ENCODE measurements at regions not wholly inside any gene's neighbourhood (a gene's known extent, or its start where the extent isn't known, plus 50 kb on each side); places are given as distances from the start of the nearest gene placed in this dataset.

- TF ChIP-seq EZH2 (optimal IDR thresholded peaks at IDR 0.05; ENCODE audit: low read depth, low read length) (no peak), CTCF (IDR thresholded peaks at IDR 0.05; ENCODE audit: low read length) (no peak)
- Histone ChIP-seq H3K9ac (ENCODE audit: low read length) (no peak overlapping the region), H4K20me1 (ENCODE audit: insufficient read depth, low read length) (no peaks in the 10 kb centered on the region), H3K27ac (ENCODE audit: low read length) (no peak overlapping the region), H3K36me3 (replicated peaks; ENCODE audit: insufficient read depth, low read length) (no peaks in the 10 kb centered on the region), H3F3A (ENCODE audit: insufficient read depth, low read length) (no peaks in the 10 kb centered on the region), H3K27me3 (replicated peaks; ENCODE audit: insufficient read depth, low read length) (no peaks in the 10 kb centered on the region), H2AFZ (ENCODE audit: low read length) (no peak overlapping the region), H3K9me3 (replicated peaks; ENCODE audit: insufficient read depth, low read length) (no peaks in the 10 kb centered on the region), H3K4me2 (ENCODE audit: low read depth, low read length) (no peak overlapping the region), H3K79me2 (ENCODE audit: low read length) (no peaks in the 10 kb centered on the region), H3K4me3 (ENCODE audit: low read length) (no peak overlapping the region), H3K9me2 (replicated peaks; ENCODE audit: insufficient read depth, low read length) (no peaks in the 10 kb centered on the region), H3K4me1 (ENCODE audit: low read length) (no peaks in the 10 kb centered on the region)
- DNase-seq, result no peak
Measured at GRCh38 chr16:48919791-48920190, 309.8 kb upstream of the N4BP1 start.

- Histone ChIP-seq H2AFZ (ENCODE audit: low read length) (no peak overlapping the region), H3K4me2 (ENCODE audit: low read depth, low read length) (no peak overlapping the region), H3K27ac (ENCODE audit: low read length) (no peak overlapping the region), H4K20me1 (ENCODE audit: insufficient read depth, low read length) (no peaks in the 10 kb centered on the region), H3K9me3 (replicated peaks; ENCODE audit: insufficient read depth, low read length) (no peaks in the 10 kb centered on the region), H3K79me2 (ENCODE audit: low read length) (no peaks in the 10 kb centered on the region), H3K9me2 (replicated peaks; ENCODE audit: insufficient read depth, low read length) (no peaks in the 10 kb centered on the region), H3K4me1 (ENCODE audit: low read length) (no peaks in the 10 kb centered on the region), H3K4me3 (ENCODE audit: low read length) (no peak overlapping the region), H3K27me3 (replicated peaks; ENCODE audit: insufficient read depth, low read length) (no peaks in the 10 kb centered on the region), H3K9ac (ENCODE audit: low read length) (no peak overlapping the region), H3K36me3 (replicated peaks; ENCODE audit: insufficient read depth, low read length) (no peaks in the 10 kb centered on the region), H3F3A (ENCODE audit: insufficient read depth, low read length) (no peaks in the 10 kb centered on the region)
- no peak for DNase-seq
- TF ChIP-seq EZH2phosphoT487 (IDR thresholded peaks at IDR 0.05; ENCODE audit: low read length), result no peak
- TF ChIP-seq EZH2 (optimal IDR thresholded peaks at IDR 0.05; ENCODE audit: low read depth, low read length), result no peak
- TF ChIP-seq CTCF (IDR thresholded peaks at IDR 0.05; ENCODE audit: low read length), result no peak
Measured at GRCh38 chr16:48918520-48919258, 308.7 kb upstream of the N4BP1 start.

GRCh38 chr16:48916566-48916965 is 306.6 kb upstream of the N4BP1 start:
- H3K27me3 ChIP-seq (replicated peaks; ENCODE audit: insufficient read depth, low read length), result no peaks in the 10 kb centered on the region
- no peaks in the 10 kb centered on the region for H3F3A ChIP-seq (ENCODE audit: insufficient read depth, low read length)
- no peak overlapping the region for H3K27ac ChIP-seq (ENCODE audit: low read length)
- H4K20me1 ChIP-seq (ENCODE audit: insufficient read depth, low read length), result no peaks in the 10 kb centered on the region
- H3K9me3 ChIP-seq (replicated peaks; ENCODE audit: insufficient read depth, low read length), result no peaks in the 10 kb centered on the region
- no peaks in the 10 kb centered on the region for H3K4me1 ChIP-seq (ENCODE audit: low read length)
- H3K9ac ChIP-seq (ENCODE audit: low read length), result no peak overlapping the region
- no peak overlapping the region for H3K4me2 ChIP-seq (ENCODE audit: low read depth, low read length)
- H3K9me2 ChIP-seq (replicated peaks; ENCODE audit: insufficient read depth, low read length), result no peaks in the 10 kb centered on the region
- no peak overlapping the region for H2AFZ ChIP-seq (ENCODE audit: low read length)
- no peak overlapping the region for H3K4me3 ChIP-seq (ENCODE audit: low read length)
- TF ChIP-seq EZH2 (optimal IDR thresholded peaks at IDR 0.05; ENCODE audit: low read depth, low read length), result no peak
- no peak for TF ChIP-seq EZH2phosphoT487 (IDR thresholded peaks at IDR 0.05; ENCODE audit: low read length)
- no peak for TF ChIP-seq CTCF (IDR thresholded peaks at IDR 0.05; ENCODE audit: low read length)
- H3K36me3 ChIP-seq (replicated peaks; ENCODE audit: insufficient read depth, low read length), result no peaks in the 10 kb centered on the region
- DNase-seq, result no peak
- no peaks in the 10 kb centered on the region for H3K79me2 ChIP-seq (ENCODE audit: low read length)
